K562 (cell line): ENCODE measurements at regions not wholly inside any gene's neighbourhood (a gene's known extent, or its start where the extent isn't known, plus 50 kb on each side); places are given as distances from the start of the nearest gene placed in this dataset.

Experiments used
- ATAC-seq: fragments of 200-7000 bp; cut with Tn5 transposase; 3 replicates; pipeline ENCODE4 v1.9.1; 2020; ENCODE audit warnings: moderate library complexity
- BruUV-seq: library from RNA; stranded (reverse); fragments of 400-500 nt; replicated peaks from 2 replicates; lab custom pipeline; 2021; lab: Mats Ljungman, UMichigan
- CTCF ChIA-PET: fragments of 300-600 bp; formaldehyde crosslinking; extraction: SDS; loops from one replicate; lab custom pipeline; 2021; ENCODE audit warnings: low intra/inter-chr PET ratio; lab: Yijun Ruan, JAX
- POLR2A ChIA-PET: fragments of 300-600, 350-650 bp; sonication (Branson Sonifier 250); formaldehyde crosslinking; extraction: SDS; loops from one replicate; lab custom pipeline; 2021; ENCODE audit warnings: antibody characterized with exemption, inconsistent platforms; lab: Yijun Ruan, JAX
- DNase-seq, 4 experiments: peaks; one replicate each; pipeline versions ENCODE4 v3.0.0 to v3.0.0-alpha.2; 2011 to 2018; ENCODE audit warnings: low spot score in 3 of 4, mixed read lengths in 3 of 4; ENCODE audit errors: extremely low read depth in 1 of 4
- FAIRE-seq: peaks from 2 replicates; lab custom pipeline; 2011; peaks lifted over from hg19 to GRCh38; lab: Jason Lieb, UNC
- H2AFZ ChIP-seq: 2 replicates; pipeline ENCODE4 v1.6.0; 2011; ENCODE audit warnings: low read depth, low read length, control low read depth, inconsistent platforms
- H3K27ac ChIP-seq: fragments of 200-600 bp; 3 replicates; pipeline ENCODE4 v1.8.0; 2011; ENCODE audit warnings: low read depth, mild to moderate bottlenecking, control low read depth, inconsistent platforms, low read length, moderate library complexity, mixed read lengths; ENCODE audit errors: extremely low read depth
- H3K27me3 ChIP-seq, 2 experiments: fragments of 300-600 bp in 1 of 2; 2 replicates in 1 of 2; 3 replicates in 1 of 2; pipeline versions ENCODE4 v1.6.0 to v1.8.0; 2011; ENCODE audit warnings: inconsistent platforms in 2 of 2, low read length in 2 of 2, mild to moderate bottlenecking in 1 of 2, mixed read lengths in 1 of 2, moderate library complexity in 1 of 2; ENCODE audit not compliant: control insufficient read depth in 2 of 2, insufficient read depth in 2 of 2
- H3K36me3 ChIP-seq: fragments of 300-600 bp; 3 replicates; pipeline ENCODE4 v1.8.0; 2011; ENCODE audit warnings: mild to moderate bottlenecking, low read length, inconsistent platforms; ENCODE audit not compliant: control insufficient read depth, insufficient read depth
- H3K4me1 ChIP-seq, 2 experiments: fragments of 200-600 bp in 1 of 2; replicated peaks in 1 of 2; 2 replicates in 1 of 2; 3 replicates in 1 of 2; pipeline versions ENCODE4 v1.5.1 to v1.8.0; 2011; ENCODE audit warnings: inconsistent platforms in 2 of 2, low read length in 2 of 2, mild to moderate bottlenecking in 1 of 2, mixed read lengths in 1 of 2, moderate library complexity in 1 of 2; ENCODE audit not compliant: control insufficient read depth in 2 of 2, insufficient read depth in 2 of 2
- H3K4me2 ChIP-seq: 2 replicates; pipeline ENCODE4 v1.6.1; 2011; ENCODE audit warnings: low read length, control low read depth, inconsistent platforms, mixed read lengths; ENCODE audit not compliant: insufficient read depth
- H3K4me3 ChIP-seq: fragments of 200-600 bp; sonication (generic), shearing (Covaris generic); 2 replicates; pipeline ENCODE4 v1.5.1; 2016; ENCODE audit warnings: control low read depth, inconsistent platforms
- H3K79me2 ChIP-seq: fragments of 200-600 bp; 3 replicates; pipeline ENCODE4 v1.8.0; 2011; ENCODE audit warnings: low read length, inconsistent platforms; ENCODE audit not compliant: control insufficient read depth, insufficient read depth
- H3K9ac ChIP-seq, 2 experiments: 2 replicates each; pipeline versions ENCODE4 v1.6.0 to v1.6.1; 2011; ENCODE audit warnings: low read depth in 2 of 2, low read length in 2 of 2, control low read depth in 1 of 2, inconsistent platforms in 1 of 2, mild to moderate bottlenecking in 1 of 2, mixed read lengths in 1 of 2; ENCODE audit not compliant: insufficient read depth in 1 of 2
- H3K9me1 ChIP-seq: one replicate; pipeline ENCODE4 v1.6.0; 2011; ENCODE audit warnings: inconsistent platforms, mild to moderate bottlenecking, low read length, moderate library complexity; ENCODE audit not compliant: control insufficient read depth, insufficient read depth
- H3K9me3 ChIP-seq: replicated peaks from 2 replicates; pipeline ENCODE4 v1.5.1; 2011; ENCODE audit warnings: low read depth, low read length, inconsistent platforms; ENCODE audit not compliant: control insufficient read depth, insufficient read depth
- H4K20me1 ChIP-seq: replicated peaks from 2 replicates; pipeline ENCODE4 v1.6.1; 2011; ENCODE audit warnings: low read length, inconsistent platforms, mixed read lengths; ENCODE audit not compliant: control insufficient read depth, insufficient read depth
- COPS2 ChIP-seq: fragments of 450-650 bp; conservative IDR thresholded peaks from 2 replicates; pipeline ENCODE4 v1.6.1; 2016; ENCODE audit warnings: mild to moderate bottlenecking, moderate library complexity
- CREM ChIP-seq: IDR thresholded peaks from 2 replicates; pipeline ENCODE4 v1.6.1; 2014; ENCODE audit warnings: antibody characterized with exemption, low read depth
- ERF ChIP-seq: fragments of 450-650 bp; formaldehyde crosslinking; IDR thresholded peaks from 2 replicates; pipeline ENCODE4 v1.4.0; 2020; ENCODE audit warnings: mild to moderate bottlenecking, mixed read lengths
- HDAC6 ChIP-seq: IDR thresholded peaks from 2 replicates; pipeline ENCODE4 v1.6.1; 2012; ENCODE audit warnings: low read depth, mild to moderate bottlenecking, control low read depth, inconsistent platforms, low read length, moderate library complexity
- JUND ChIP-seq, 2 experiments: IDR thresholded peaks; 2 replicates in 1 of 2; 3 replicates in 1 of 2; pipeline ENCODE4 v1.6.1; 2011; ENCODE audit warnings: borderline replicate concordance in 2 of 2, low read depth in 2 of 2, low read length in 2 of 2, improper control_type of control experiment in 1 of 2, missing biosample characterization in 1 of 2, missing genetic modification characterization in 1 of 2, missing genetic modification reagents in 1 of 2
- MEF2D ChIP-seq: conservative IDR thresholded peaks from 2 replicates; pipeline ENCODE4 v1.6.1; 2016; ENCODE audit warnings: low read depth, missing genetic modification characterization, missing compliant biosample characterization
- MIER1 ChIP-seq: fragments of 450-650 bp; IDR thresholded peaks from 2 replicates; pipeline ENCODE4 v1.6.1; 2016; ENCODE audit warnings: antibody characterized with exemption, mild to moderate bottlenecking, low read depth
- MYBL2 ChIP-seq, 2 experiments: fragments of 450-650 bp in 1 of 2; sonication (generic) in 1 of 2; formaldehyde crosslinking in 1 of 2; IDR thresholded peaks; 2 replicates each; pipeline versions ENCODE4 v1.6.1 to v1.8.1; 2017 to 2022; ENCODE audit warnings: borderline replicate concordance in 1 of 2, inconsistent platforms in 1 of 2, low read depth in 1 of 2, mild to moderate bottlenecking in 1 of 2, missing genetic modification reagents in 1 of 2, moderate library complexity in 1 of 2
- POLR3G ChIP-seq: IDR thresholded peaks from 2 replicates; pipeline ENCODE4 v1.6.1; 2011; ENCODE audit not compliant: insufficient read length, insufficient replicate concordance; ENCODE audit errors: extremely low read depth
- SIN3A ChIP-seq, 2 experiments: fragments of 150-350 bp in 1 of 2; IDR thresholded peaks; 2 replicates each; pipeline ENCODE4 v1.6.1; 2011 to 2016; ENCODE audit warnings: borderline replicate concordance in 2 of 2, low read depth in 2 of 2, low read length in 2 of 2, mild to moderate bottlenecking in 2 of 2, moderate library complexity in 2 of 2; ENCODE audit not compliant: control insufficient read depth in 1 of 2
- SMAD1 ChIP-seq: fragments of 150-350 bp; IDR thresholded peaks from 2 replicates; pipeline ENCODE4 v1.6.1; 2014; ENCODE audit warnings: low read length, low read depth; ENCODE audit not compliant: partially characterized antibody
- SMARCB1 ChIP-seq: IDR thresholded peaks from 2 replicates; pipeline ENCODE4 v1.6.1; 2011; ENCODE audit warnings: improper control_type of control experiment, low read depth; ENCODE audit not compliant: insufficient read length
- SMARCE1 ChIP-seq: fragments of 450-650 bp; IDR thresholded peaks from 2 replicates; pipeline ENCODE4 v1.7.1; 2016; ENCODE audit warnings: mild to moderate bottlenecking
- WHSC1 ChIP-seq: IDR thresholded peaks from one replicate; pipeline ENCODE4 v1.6.1; 2012; ENCODE audit warnings: low read length, control low read depth, inconsistent platforms
- ZNF212 ChIP-seq: fragments of 450-650 bp; formaldehyde crosslinking; IDR thresholded peaks from 2 replicates; pipeline ENCODE4 v1.4.0; 2020; ENCODE audit warnings: mild to moderate bottlenecking
- WGBS: fragments of 100-300 bp; shearing (Covaris generic); methylation state at CpG from one replicate; pipeline ENCODE4 v1.1.6; 2016; ENCODE audit warnings: low coverage, mixed read lengths; ENCODE audit not compliant: insufficient coverage; ENCODE audit errors: missing lambda C conversion rate; 5-methylcytosine and 5-hydroxymethylcytosine counted together
- in situ Hi-C: fragments of 300-500 bp; cut with MboI; formaldehyde crosslinking; loops from 4 replicates; pipeline ENCODE4 v1.15.0; 2018; ENCODE audit warnings: inconsistent platforms, mixed read lengths
- intact Hi-C: fragments of 100-400 bp; cut with micrococcal nuclease; formaldehyde crosslinking; loops from 2 replicates; pipeline ENCODE4 v1.14.2; 2022
- TF ChIP-seq, protein P1 (sequence below): fragments of 450-650 bp; conservative IDR thresholded peaks from 2 replicates; pipeline ENCODE4 v1.6.1; 2016; ENCODE audit warnings: missing genetic modification characterization, low read depth, mild to moderate bottlenecking, control low read depth, missing compliant biosample characterization
- TF ChIP-seq, protein P2 (sequence below): fragments of 450-650 bp; formaldehyde crosslinking; IDR thresholded peaks from 2 replicates; pipeline ENCODE4 v1.4.0; 2020; ENCODE audit warnings: mild to moderate bottlenecking
- TF ChIP-seq, protein P3 (sequence below), 2 experiments: IDR thresholded peaks; 2 replicates each; pipeline ENCODE4 v1.6.1; 2011; ENCODE audit warnings: borderline replicate concordance in 1 of 2, control low read depth in 1 of 2, low read depth in 1 of 2, low read length in 1 of 2, mild to moderate bottlenecking in 1 of 2, mixed read lengths in 1 of 2, moderate library complexity in 1 of 2; ENCODE audit not compliant: insufficient read depth in 1 of 2, insufficient read length in 1 of 2, poor library complexity in 1 of 2, severe bottlenecking in 1 of 2; ENCODE audit errors: extremely low read depth in 1 of 2

DNA sequence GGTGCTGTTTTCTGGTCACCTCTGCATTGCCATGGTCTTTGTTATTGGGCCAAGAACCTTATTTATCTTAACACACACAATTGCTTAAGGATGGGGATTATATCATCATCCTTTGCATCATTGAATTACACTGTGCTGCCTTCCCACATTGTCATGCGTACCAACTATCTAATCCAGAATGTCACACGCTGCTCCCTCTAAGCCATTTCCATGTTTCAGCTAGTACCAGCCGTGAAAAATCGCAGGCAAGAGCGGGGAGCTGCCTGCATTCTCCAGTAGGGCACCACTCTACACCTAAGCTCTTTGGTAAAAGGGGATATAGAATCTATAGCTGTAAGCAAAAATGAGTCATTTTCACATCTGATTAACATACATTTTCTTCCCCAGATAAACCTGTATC lies 277.0 kb downstream of the PRL start:
- FAIRE-seq (no peak), ATAC-seq (no peak), DNase-seq (no peak)
- no peaks in the 10 kb centered on the region for H4K20me1 ChIP-seq
- 86% methylated on average over 5 of the region's 5 CpGs for WGBS
- H3K9me3 ChIP-seq = peaks cover 11% of the 10 kb centered on the region
- no TSS peak for BruUV-seq
- H3K4me3 ChIP-seq = no peak overlapping the region
- no peaks in the 10 kb centered on the region for H3K27me3 ChIP-seq
- intact Hi-C loops (no loop called here), in situ Hi-C loops (no loop called here)
- ChIA-PET CTCF (no interaction called here), POLR2A (no interaction called here)
- H3K36me3 ChIP-seq = no peaks in the 10 kb centered on the region
- H3K4me2 ChIP-seq = no peak overlapping the region
- no peak overlapping the region for H2AFZ ChIP-seq
- no peak overlapping the region for H3K27ac ChIP-seq
- H3K79me2 ChIP-seq = no peaks in the 10 kb centered on the region
- no peaks in the 10 kb centered on the region for H3K9me1 ChIP-seq
- H3K4me1 ChIP-seq = peaks cover 11 to 16% of the 10 kb centered on the region in 2 experiments
- H3K9ac ChIP-seq = no peak overlapping the region
- TF ChIP-seq HDAC6 (no peak), MYBL2 (IDR thresholded peaks at IDR 0.05; ENCODE audit: low read depth) (no peak), MYBL2 (CRISPR knock-in tag; IDR thresholded peaks at IDR 0.05; ENCODE audit: borderline replicate concordance) (no peak), MEF2D (tag) (no peak), SMARCB1 (no peak), SMAD1 (no peak), COPS2 (no peak), SMARCE1 (no peak), SIN3A (IDR thresholded peaks at IDR 0.05; ENCODE audit: borderline replicate concordance in 2 of 2, control insufficient read depth in 1 of 2, low read depth in 2 of 2, low read length in 2 of 2) (no peak), ZNF212 (CRISPR knock-in tag) (no peak), JUND (IDR thresholded peaks at IDR 0.05; ENCODE audit: borderline replicate concordance, low read depth, low read length) (no peak), JUND (tag; IDR thresholded peaks at IDR 0.05; ENCODE audit: borderline replicate concordance, low read depth, low read length) (no peak), MIER1 (no peak), CREM (no peak), WHSC1 (no peak), POLR3G (no peak), ERF (no peak)
- TF ChIP-seq, protein P1, sequence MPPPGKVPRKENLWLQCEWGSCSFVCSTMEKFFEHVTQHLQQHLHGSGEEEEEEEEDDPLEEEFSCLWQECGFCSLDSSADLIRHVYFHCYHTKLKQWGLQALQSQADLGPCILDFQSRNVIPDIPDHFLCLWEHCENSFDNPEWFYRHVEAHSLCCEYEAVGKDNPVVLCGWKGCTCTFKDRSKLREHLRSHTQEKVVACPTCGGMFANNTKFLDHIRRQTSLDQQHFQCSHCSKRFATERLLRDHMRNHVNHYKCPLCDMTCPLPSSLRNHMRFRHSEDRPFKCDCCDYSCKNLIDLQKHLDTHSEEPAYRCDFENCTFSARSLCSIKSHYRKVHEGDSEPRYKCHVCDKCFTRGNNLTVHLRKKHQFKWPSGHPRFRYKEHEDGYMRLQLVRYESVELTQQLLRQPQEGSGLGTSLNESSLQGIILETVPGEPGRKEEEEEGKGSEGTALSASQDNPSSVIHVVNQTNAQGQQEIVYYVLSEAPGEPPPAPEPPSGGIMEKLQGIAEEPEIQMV (tag) = no peak
- TF ChIP-seq, protein P2, sequence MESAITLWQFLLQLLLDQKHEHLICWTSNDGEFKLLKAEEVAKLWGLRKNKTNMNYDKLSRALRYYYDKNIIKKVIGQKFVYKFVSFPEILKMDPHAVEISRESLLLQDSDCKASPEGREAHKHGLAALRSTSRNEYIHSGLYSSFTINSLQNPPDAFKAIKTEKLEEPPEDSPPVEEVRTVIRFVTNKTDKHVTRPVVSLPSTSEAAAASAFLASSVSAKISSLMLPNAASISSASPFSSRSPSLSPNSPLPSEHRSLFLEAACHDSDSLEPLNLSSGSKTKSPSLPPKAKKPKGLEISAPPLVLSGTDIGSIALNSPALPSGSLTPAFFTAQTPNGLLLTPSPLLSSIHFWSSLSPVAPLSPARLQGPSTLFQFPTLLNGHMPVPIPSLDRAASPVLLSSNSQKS (CRISPR knock-in tag) = no peak
- TF ChIP-seq, protein P3, sequence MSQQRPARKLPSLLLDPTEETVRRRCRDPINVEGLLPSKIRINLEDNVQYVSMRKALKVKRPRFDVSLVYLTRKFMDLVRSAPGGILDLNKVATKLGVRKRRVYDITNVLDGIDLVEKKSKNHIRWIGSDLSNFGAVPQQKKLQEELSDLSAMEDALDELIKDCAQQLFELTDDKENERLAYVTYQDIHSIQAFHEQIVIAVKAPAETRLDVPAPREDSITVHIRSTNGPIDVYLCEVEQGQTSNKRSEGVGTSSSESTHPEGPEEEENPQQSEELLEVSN (IDR thresholded peaks at IDR 0.05; ENCODE audit: borderline replicate concordance in 1 of 2, extremely low read depth in 1 of 2, insufficient read depth in 1 of 2, insufficient read length in 1 of 2, low read depth in 1 of 2, low read length in 1 of 2, poor library complexity in 1 of 2, severe bottlenecking in 1 of 2) = no peak
